Astrocyte (in vitro differentiated cells and primary cell): ENCODE measurements at regions not wholly inside any gene's neighbourhood (a gene's known extent, or its start where the extent isn't known, plus 50 kb on each side); places are given as distances from the start of the nearest gene placed in this dataset.
A peak's percentile ranks its signal among the peaks of the same experiment; 100 is the strongest.
"Not testable (repeated sequence)": the region's sequence is repeated elsewhere in the genome, so short reads cannot be mapped to it uniquely, and the experiment has no call there.

Experiments used
- DNase-seq: peaks from one replicate; pipeline ENCODE4 v3.0.0-alpha.2; 2010; ENCODE audit warnings: low read depth
- FAIRE-seq: peaks from 2 replicates; lab custom pipeline; 2011; peaks lifted over from hg19 to GRCh38; lab: Jason Lieb, UNC
- H2AFZ ChIP-seq: 2 replicates; pipeline ENCODE4 v1.6.0; 2012; ENCODE audit warnings: low read depth, low read length, inconsistent platforms
- H3K27ac ChIP-seq: 2 replicates; pipeline ENCODE4 v1.5.1; 2011; ENCODE audit warnings: low read depth, low read length, inconsistent platforms
- H3K27me3 ChIP-seq: 2 replicates; pipeline ENCODE4 v1.6.0; 2011; ENCODE audit warnings: low read length, inconsistent platforms; ENCODE audit not compliant: insufficient read depth
- H3K36me3 ChIP-seq: 2 replicates; pipeline ENCODE4 v1.5.1; 2011; ENCODE audit warnings: low read length, inconsistent platforms; ENCODE audit not compliant: insufficient read depth
- H3K4me1 ChIP-seq: 2 replicates; pipeline ENCODE4 v1.5.1; 2011; ENCODE audit warnings: low read length, inconsistent platforms; ENCODE audit not compliant: insufficient read depth
- H3K4me2 ChIP-seq: 2 replicates; pipeline ENCODE4 v1.6.0; 2012; ENCODE audit warnings: low read length, inconsistent platforms
- H3K4me3 ChIP-seq: 2 replicates; pipeline ENCODE4 v1.5.1; 2011; ENCODE audit warnings: low read depth, mild to moderate bottlenecking, low read length, inconsistent platforms; ENCODE audit not compliant: insufficient read depth
- H3K79me2 ChIP-seq: 2 replicates; pipeline ENCODE4 v1.6.0; 2012; ENCODE audit warnings: mild to moderate bottlenecking, low read length, inconsistent platforms; ENCODE audit not compliant: insufficient read depth
- H3K9ac ChIP-seq: 2 replicates; pipeline ENCODE4 v1.6.0; 2012; ENCODE audit warnings: mild to moderate bottlenecking, low read length, inconsistent platforms
- H3K9me3 ChIP-seq: 2 replicates; pipeline ENCODE4 v1.5.1; 2012; ENCODE audit warnings: low read depth, mild to moderate bottlenecking, low read length, inconsistent platforms; ENCODE audit not compliant: insufficient read depth
- H4K20me1 ChIP-seq: 2 replicates; pipeline ENCODE4 v1.6.0; 2012; ENCODE audit warnings: low read length, inconsistent platforms; ENCODE audit not compliant: insufficient read depth
- H3K27ac Mint-ChIP-seq: one replicate; pipeline ENCODE4 v1.8.0; 2021; ENCODE audit warnings: mild to moderate bottlenecking, mixed read lengths; ENCODE audit not compliant: unreplicated experiment
- H3K27me3 Mint-ChIP-seq: one replicate; pipeline ENCODE4 v1.8.0; 2021; ENCODE audit warnings: low read depth, mixed read lengths; ENCODE audit not compliant: unreplicated experiment
- H3K36me3 Mint-ChIP-seq: one replicate; pipeline ENCODE4 v1.8.0; 2021; ENCODE audit warnings: low read depth, mixed read lengths; ENCODE audit not compliant: unreplicated experiment
- H3K4me1 Mint-ChIP-seq: one replicate; pipeline ENCODE4 v1.8.0; 2021; ENCODE audit warnings: low read depth, mixed read lengths; ENCODE audit not compliant: unreplicated experiment
- H3K4me3 Mint-ChIP-seq: one replicate; pipeline ENCODE4 v1.8.0; 2021; ENCODE audit warnings: mild to moderate bottlenecking, moderate library complexity, mixed read lengths; ENCODE audit not compliant: unreplicated experiment
- H3K9me3 Mint-ChIP-seq: one replicate; pipeline ENCODE4 v1.8.0; 2021; ENCODE audit warnings: mild to moderate bottlenecking, mixed read lengths; ENCODE audit not compliant: unreplicated experiment
- EZH2 ChIP-seq: IDR thresholded peaks from 2 replicates; pipeline ENCODE4 v1.6.1; 2012; ENCODE audit warnings: mild to moderate bottlenecking, low read length, inconsistent platforms; ENCODE audit not compliant: insufficient read depth
- TF ChIP-seq, protein P1 (sequence below): IDR thresholded peaks from 2 replicates; pipeline ENCODE4 v1.5.1; 2011; ENCODE audit warnings: low read depth, mild to moderate bottlenecking, inconsistent platforms, low read length, moderate library complexity; ENCODE audit not compliant: insufficient read depth

DNA sequence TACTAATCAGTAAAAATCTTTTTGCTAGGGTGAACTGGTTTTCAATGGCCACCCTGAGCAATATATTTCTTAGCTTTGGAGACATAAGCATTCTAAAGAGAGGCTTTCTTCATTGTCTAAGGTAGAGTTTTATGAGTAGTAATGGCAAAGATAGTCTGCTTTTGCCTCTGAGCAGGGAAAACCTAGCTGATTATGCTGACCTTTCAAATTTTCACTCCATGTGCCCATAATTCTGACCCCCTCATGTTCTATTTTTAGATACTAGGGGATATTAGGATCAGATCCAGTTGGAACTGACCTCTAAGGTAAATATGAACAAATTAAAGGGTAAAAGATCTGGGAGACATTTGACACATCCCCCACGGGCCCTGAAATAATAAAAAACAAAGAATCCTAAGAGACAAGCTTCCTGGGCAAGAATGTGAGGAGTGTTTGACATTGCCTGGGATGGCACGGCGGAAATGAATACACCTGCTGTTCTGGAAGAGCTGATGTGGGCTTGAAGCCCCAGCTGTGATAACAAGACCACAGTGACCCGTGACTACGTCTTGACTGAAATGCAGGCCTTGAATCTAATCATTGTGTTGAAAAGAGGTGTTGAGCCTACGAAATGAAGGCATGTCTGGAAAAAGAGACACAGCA, 392.1 kb upstream of the FRG1 start:
- Mint-ChIP-seq H3K4me3 (no peak overlapping the region), H3K9me3 (no peaks in the 10 kb centered on the region), H3K4me1 (peaks cover 1% of the 10 kb centered on the region), H3K27ac (no peak overlapping the region), H3K36me3 (no peaks in the 10 kb centered on the region), H3K27me3 (no peaks in the 10 kb centered on the region)
- TF ChIP-seq EZH2: no peak
- TF ChIP-seq, protein P1, sequence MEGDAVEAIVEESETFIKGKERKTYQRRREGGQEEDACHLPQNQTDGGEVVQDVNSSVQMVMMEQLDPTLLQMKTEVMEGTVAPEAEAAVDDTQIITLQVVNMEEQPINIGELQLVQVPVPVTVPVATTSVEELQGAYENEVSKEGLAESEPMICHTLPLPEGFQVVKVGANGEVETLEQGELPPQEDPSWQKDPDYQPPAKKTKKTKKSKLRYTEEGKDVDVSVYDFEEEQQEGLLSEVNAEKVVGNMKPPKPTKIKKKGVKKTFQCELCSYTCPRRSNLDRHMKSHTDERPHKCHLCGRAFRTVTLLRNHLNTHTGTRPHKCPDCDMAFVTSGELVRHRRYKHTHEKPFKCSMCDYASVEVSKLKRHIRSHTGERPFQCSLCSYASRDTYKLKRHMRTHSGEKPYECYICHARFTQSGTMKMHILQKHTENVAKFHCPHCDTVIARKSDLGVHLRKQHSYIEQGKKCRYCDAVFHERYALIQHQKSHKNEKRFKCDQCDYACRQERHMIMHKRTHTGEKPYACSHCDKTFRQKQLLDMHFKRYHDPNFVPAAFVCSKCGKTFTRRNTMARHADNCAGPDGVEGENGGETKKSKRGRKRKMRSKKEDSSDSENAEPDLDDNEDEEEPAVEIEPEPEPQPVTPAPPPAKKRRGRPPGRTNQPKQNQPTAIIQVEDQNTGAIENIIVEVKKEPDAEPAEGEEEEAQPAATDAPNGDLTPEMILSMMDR: no peak
- Histone ChIP-seq H3K9ac (no peak overlapping the region), H3K4me1 (no peaks in the 10 kb centered on the region), H3K9me3 (peaks cover 9% of the 10 kb centered on the region), H3K79me2 (no peaks in the 10 kb centered on the region), H2AFZ (no peak overlapping the region), H3K4me2 (no peak overlapping the region), H4K20me1 (no peaks in the 10 kb centered on the region), H3K27me3 (no peaks in the 10 kb centered on the region), H3K27ac (no peak overlapping the region), H3K4me3 (no peak overlapping the region), H3K36me3 (no peaks in the 10 kb centered on the region)
- DNase-seq: no peak
- FAIRE-seq: peak; percentile 20

GRCh38 chr4:189551931-189552670, 388.6 kb upstream of the FRG1 start:
- not testable (repeated sequence) for DNase-seq, H3K27me3 Mint-ChIP-seq, H3K27ac Mint-ChIP-seq, H3K9me3 ChIP-seq, H4K20me1 ChIP-seq, H3K4me2 ChIP-seq, H3K36me3 Mint-ChIP-seq, H3K4me3 Mint-ChIP-seq, H3K27ac ChIP-seq, H3K4me1 ChIP-seq, H3K36me3 ChIP-seq, H3K9ac ChIP-seq, H2AFZ ChIP-seq, H3K79me2 ChIP-seq, H3K4me1 Mint-ChIP-seq, H3K9me3 Mint-ChIP-seq, H3K4me3 ChIP-seq, H3K27me3 ChIP-seq, FAIRE-seq

DNA sequence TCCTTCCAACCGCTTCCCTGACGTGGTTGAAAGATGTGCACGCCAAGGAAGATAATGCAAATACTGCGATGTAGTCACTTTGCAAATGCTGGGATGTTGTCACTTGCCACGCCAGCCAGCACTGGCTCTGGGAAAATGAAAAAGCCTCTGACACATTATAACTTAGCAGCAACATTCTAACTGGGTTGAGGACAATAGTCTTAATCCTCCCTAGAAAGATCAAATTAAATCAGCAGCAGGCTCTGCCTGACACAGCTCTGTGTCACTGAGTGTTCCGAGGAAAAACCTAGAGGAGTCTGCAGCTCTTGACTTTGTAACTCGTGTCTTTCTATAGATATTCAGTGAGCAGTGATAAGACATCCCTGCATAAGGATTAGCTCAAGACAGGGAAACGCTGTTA, 380.1 kb upstream of the FRG1 start:
- not testable (repeated sequence) for H2AFZ ChIP-seq, H3K79me2 ChIP-seq, H3K27ac Mint-ChIP-seq, H3K4me3 Mint-ChIP-seq, H3K36me3 ChIP-seq, H3K4me3 ChIP-seq, H3K4me2 ChIP-seq, H3K36me3 Mint-ChIP-seq, H3K27ac ChIP-seq, H3K4me1 ChIP-seq, H3K27me3 ChIP-seq, FAIRE-seq, H3K4me1 Mint-ChIP-seq, DNase-seq, H3K9me3 ChIP-seq, H4K20me1 ChIP-seq, H3K9ac ChIP-seq, H3K9me3 Mint-ChIP-seq, H3K27me3 Mint-ChIP-seq

DNA sequence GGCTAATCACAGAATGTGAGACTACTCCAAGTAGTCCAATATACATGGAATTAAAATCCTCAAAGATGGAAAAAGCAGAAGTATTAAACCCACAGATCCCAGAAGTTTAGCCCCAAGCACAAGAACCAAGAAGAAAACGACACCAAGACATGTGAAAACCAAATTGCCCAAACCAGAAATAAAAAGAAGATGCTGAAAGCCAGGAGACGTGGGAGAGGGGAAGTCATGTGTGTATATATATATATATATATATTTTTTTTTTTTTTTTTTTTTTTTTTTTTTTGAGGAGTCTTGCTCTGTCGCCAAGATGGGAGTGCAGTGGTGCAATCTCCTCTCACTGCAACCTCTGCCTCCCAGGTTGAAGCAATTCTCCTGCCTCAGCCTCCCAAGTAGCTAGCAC, 376.9 kb upstream of the FRG1 start:
- not testable (repeated sequence) for FAIRE-seq

GRCh38 chr4:189566271-189566670, 374.4 kb upstream of the FRG1 start:
- not testable (repeated sequence) for H3K4me1 ChIP-seq, H3K4me3 Mint-ChIP-seq, H3K27ac Mint-ChIP-seq, DNase-seq, H3K79me2 ChIP-seq, H3K36me3 Mint-ChIP-seq, H3K36me3 ChIP-seq, H3K4me1 Mint-ChIP-seq, H3K9me3 ChIP-seq, FAIRE-seq, H3K9ac ChIP-seq, H2AFZ ChIP-seq, H3K9me3 Mint-ChIP-seq, H3K27me3 ChIP-seq, H4K20me1 ChIP-seq, H3K27me3 Mint-ChIP-seq, H3K4me2 ChIP-seq, H3K4me3 ChIP-seq, H3K27ac ChIP-seq

More for the DNA sequence above, 376.9 kb upstream of the FRG1 start:
- not testable (repeated sequence) for H3K4me3 Mint-ChIP-seq, H3K36me3 ChIP-seq, DNase-seq, H3K4me3 ChIP-seq, H3K27ac ChIP-seq, H3K27ac Mint-ChIP-seq, H3K79me2 ChIP-seq, H3K9me3 Mint-ChIP-seq, H4K20me1 ChIP-seq, H3K4me1 ChIP-seq, H3K9me3 ChIP-seq, H3K36me3 Mint-ChIP-seq, H3K4me2 ChIP-seq, H3K27me3 ChIP-seq, H2AFZ ChIP-seq, H3K4me1 Mint-ChIP-seq, H3K27me3 Mint-ChIP-seq, H3K9ac ChIP-seq
